GM19351 (cell line): ENCODE measurements at regions not wholly inside any gene's neighbourhood (a gene's known extent, or its start where the extent isn't known, plus 50 kb on each side); places are given as distances from the start of the nearest gene placed in this dataset.

ENCODE experiments used
- ATAC-seq: cut with Tn5 transposase; IDR thresholded peaks from one replicate; pipeline ENCODE4 v1.9.1; 2021; ENCODE audit warnings: mild to moderate bottlenecking, moderate library complexity; ENCODE audit not compliant: unreplicated experiment

GRCh38 chr7:132733860-132734259 lies 157.6 kb upstream of the PLXNA4 start:
- ATAC-seq: no peak

- no peak for ATAC-seq
These were observed 156.1 kb upstream of the PLXNA4 start for GRCh38 chr7:132732321-132732865.

DNA sequence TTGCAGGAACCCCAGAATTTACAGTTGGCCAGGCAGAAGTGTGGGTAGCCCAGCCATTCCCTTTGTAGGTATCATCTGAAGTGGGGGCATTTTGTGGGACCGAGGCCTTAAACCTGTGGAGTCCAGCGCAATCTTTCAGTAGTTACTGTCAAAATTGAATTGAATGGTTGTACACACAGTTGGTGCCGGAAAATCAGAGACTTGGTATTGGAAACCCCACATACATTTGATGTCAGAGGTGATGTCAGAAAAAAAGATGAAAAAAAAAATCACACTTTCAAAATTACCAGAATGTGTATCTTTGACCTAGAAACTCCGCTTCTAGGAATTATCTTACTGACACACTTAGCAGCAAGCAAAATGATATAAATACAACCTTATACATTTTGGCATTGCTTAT lies 153.8 kb upstream of the PLXNA4 start:
- no peak for ATAC-seq

GRCh38 chr7:132723506-132724081 lies 147.3 kb upstream of the PLXNA4 start:
- ATAC-seq: no peak

DNA sequence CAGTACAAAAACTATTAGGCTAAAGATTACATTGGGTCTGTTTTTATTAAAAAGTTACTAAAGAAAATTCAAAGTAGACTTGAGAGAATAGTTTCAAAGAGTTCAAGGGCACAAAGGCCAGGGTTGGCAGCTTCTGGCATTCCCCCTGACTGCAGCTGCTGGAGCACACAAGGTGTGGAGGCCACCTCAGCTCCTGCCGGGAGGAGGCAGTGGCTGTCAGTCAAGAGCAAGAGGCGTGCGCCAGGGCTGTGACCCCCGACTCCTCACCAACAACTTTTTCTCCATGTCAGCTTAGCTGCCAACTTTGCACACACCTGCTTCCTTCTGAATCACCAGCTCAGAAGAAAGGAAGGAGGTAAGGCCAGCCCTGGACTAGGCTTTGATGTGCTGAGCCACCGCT lies 144.6 kb upstream of the PLXNA4 start:
- ATAC-seq: no peak

- ATAC-seq: no peak
These were observed 137.6 kb upstream of the PLXNA4 start for GRCh38 chr7:132713893-132714292.

- ATAC-seq: no peak
These were observed 133.8 kb upstream of the PLXNA4 start for GRCh38 chr7:132709971-132710567.

DNA sequence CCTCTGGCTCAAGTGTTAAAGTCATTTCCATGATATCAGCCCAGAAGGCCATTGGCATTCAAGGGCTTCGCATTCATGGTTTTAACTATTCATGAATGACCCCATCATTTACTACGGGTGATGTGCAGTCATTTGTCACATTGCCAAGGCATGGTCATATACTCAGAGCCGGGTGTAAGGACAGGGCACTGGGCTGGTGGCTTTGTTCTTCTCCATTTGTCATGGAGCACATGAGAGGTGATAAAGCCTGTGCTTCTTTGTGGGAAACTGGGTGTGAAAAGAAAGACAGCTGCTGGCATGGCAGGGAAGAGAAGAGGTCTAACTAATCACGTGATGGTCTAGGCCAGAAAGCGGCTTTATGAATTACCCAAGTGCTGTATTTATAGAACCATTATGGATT lies 132.2 kb upstream of the PLXNA4 start:
- no peak for ATAC-seq

DNA sequence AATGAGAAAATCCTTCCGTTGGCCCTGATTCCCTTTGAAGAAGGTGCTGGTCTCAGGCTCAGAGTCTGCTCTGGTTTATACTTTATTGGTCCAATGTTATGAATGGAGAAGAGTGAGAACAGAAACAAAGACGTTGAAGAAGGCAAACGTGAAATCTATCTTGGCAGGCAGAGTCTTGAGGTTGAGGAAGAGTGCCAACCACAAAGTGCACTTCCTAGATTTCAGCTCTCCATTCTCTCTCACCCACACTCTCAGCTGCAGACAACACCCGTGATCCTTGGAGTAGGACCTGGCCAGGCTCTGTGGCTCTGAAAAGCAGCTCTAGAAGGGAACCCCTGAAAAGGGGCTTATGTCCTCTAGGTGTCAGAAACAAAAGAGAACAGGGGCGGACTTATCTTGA lies 128.9 kb upstream of the PLXNA4 start:
- ATAC-seq: no peak

DNA sequence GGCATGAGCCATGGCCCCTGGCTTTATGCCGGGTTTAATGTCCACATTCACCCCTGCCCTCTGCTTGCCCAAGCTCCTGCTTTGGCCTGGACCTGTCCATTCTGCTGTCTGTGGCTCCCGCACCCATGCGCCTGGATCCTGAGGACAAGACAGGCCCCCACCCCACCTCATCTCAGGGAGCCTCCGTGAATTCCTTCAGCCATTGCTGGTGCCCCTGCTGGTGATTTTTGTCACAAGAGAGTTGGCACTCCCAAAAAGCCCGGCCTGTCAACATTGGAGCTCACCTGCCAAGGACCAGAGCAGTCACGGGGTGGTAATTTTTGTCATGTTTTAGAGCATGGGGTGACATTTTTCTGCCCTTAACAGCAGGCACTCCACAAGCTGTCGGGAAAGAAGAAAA lies 127.5 kb upstream of the PLXNA4 start:
- ATAC-seq: no peak

GRCh38 chr7:132697003-132697402 lies 120.7 kb upstream of the PLXNA4 start:
- ATAC-seq: no peak

- no peak for ATAC-seq
These were observed 120.1 kb upstream of the PLXNA4 start for GRCh38 chr7:132696332-132696731.

GRCh38 chr7:132691201-132691600 lies 114.9 kb upstream of the PLXNA4 start:
- ATAC-seq: no peak

- ATAC-seq: no peak
These were observed 113.9 kb upstream of the PLXNA4 start for GRCh38 chr7:132690174-132690573.

- ATAC-seq: no peak
These were observed 111.7 kb upstream of the PLXNA4 start for GRCh38 chr7:132687981-132688383.

DNA sequence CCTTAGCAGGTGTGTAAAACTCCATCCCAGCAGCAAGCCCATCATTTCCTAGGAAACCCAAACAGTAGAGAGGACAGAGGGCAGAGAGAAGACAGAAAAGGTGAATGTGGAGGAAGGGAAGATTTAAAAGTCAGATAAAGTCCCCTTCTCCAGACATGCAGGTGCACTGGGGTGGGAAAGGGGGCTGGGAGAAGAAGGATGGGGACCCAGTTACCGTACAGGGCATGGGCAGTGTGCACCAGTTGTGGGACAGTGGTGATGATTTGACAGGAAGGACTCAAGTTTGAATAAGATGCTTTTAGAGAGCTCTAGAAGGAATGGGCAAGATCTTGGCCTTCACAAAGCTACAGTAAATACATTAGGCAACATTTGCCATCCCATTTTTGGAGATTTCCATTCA lies 110.7 kb upstream of the PLXNA4 start:
- ATAC-seq: no peak

- no peak for ATAC-seq
These were observed 109.0 kb upstream of the PLXNA4 start for GRCh38 chr7:132685277-132685676.

DNA sequence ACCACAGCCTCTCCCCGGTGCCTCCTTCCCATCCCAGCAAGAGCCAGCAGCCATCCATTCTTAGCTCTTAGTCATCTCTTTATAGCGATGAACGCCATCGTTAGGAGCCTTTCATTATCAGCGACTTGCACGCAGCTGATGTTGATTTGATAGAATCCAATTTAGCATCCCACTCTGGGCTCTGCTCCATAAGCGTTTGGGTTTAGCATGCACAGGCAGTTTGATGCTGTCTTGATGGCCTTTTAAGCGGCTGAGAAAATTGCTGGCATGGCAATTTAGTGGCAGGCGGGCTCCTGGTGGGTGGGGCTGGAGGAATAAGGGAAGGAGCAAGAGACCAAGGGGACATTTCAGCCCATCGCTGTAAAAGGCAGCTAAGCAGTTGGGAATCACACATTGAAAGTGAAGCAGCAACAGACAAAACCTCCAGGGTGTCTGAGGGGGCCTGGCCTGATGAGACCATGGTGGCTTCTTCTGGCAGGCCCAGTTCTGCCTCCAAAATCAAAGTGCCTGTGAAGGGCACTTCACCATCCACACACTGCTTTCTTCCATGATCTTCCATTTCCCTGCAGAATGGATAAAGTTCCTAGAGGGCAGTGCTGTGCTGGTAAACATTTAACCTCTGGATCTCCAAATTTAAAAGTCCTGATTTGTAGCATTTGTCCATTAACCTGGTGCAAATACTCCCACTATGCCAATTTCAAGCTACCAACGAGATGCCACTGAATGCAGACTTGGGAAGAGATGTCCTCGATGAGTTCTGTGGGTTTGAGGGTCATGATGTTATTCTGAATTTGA lies 107.8 kb upstream of the PLXNA4 start:
- ATAC-seq: no peak

DNA sequence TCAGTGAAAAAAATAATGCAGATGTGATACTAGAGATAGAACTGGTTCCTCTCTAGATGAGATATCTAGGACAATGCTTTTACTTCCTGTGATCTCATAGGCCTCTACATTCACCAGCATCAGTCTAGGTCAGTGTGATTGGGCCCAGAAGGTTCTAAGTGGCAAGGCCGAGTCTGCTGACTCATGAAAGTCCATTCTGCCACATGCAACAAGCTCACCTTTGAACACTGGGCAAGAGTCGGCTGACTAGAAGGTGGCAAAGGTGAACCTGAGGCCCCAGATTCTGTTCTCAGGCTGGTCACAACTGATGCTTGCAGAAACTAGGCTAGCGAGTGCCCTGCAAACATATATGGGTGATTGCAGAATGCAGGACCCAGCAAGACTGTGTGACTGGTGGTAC lies 105.7 kb upstream of the PLXNA4 start:
- no peak for ATAC-seq

- ATAC-seq: no peak
These were observed 104.3 kb upstream of the PLXNA4 start for GRCh38 chr7:132680590-132680989.

GRCh38 chr7:132678656-132679055 lies 102.4 kb upstream of the PLXNA4 start:
- ATAC-seq: no peak

DNA sequence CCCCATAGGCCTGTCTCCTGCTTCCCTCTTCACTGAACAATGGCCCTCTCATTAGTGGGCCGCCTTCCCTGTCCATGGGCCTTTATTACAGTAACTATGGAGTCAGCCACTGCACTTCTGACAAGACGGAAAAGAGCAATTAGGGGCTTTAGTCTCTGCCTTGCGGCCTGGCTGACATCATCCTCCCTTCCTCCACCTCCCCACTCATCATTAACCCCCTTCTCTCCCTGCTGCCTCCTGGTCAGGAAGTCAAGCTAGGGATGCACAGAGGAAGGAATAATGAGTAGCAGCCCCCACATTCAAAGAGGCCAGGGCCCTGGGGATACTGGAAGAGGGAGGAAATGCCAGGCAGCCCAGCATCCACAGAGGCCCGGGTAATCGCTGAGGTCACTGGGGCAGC lies 101.6 kb upstream of the PLXNA4 start:
- no peak for ATAC-seq
